ENCODE measurements at regions not wholly inside any gene's neighbourhood (a gene's known extent, or its start where the extent isn't known, plus 50 kb on each side); places are given as distances from the start of the nearest gene placed in this dataset.

- DNase-seq (ENCODE audit: extremely low spot score), result no peak
- intact Hi-C loops (cut with DNase I), result no loop called here
- H3K27me3 ChIP-seq, result no peaks in the 10 kb centered on the region
- peaks cover 0 to 18% (median 5%) of the 10 kb centered on the region in 4 donors for H3K4me1 ChIP-seq
- no peak overlapping the region for H3K4me3 ChIP-seq
- no peaks in the 10 kb centered on the region for H3K36me3 ChIP-seq
- H3K9me3 ChIP-seq, result no peaks in the 10 kb centered on the region
- TF ChIP-seq CTCF (IDR thresholded peaks at IDR 0.05), result no peak
- TF ChIP-seq EP300 (IDR thresholded peaks at IDR 0.05), result no peak
- no peak for TF ChIP-seq POLR2A (IDR thresholded peaks at IDR 0.05; ENCODE audit: low read depth)
- no peak for TF ChIP-seq POLR2AphosphoS5 (IDR thresholded peaks at IDR 0.05)
- no peak overlapping the region for H3K27ac ChIP-seq (replicated peaks in 1 of 4)
- 80% methylated on average over 1 of the region's 1 CpG for WGBS
Observed at GRCh38 chr4:138697851-138698250, 317.7 kb upstream of the NOCT start.

- intact Hi-C loops (cut with DNase I), result no loop called here
- no peak overlapping the region for H3K27ac ChIP-seq (replicated peaks in 1 of 4)
- TF ChIP-seq CTCF (IDR thresholded peaks at IDR 0.05), result no peak
- no peak for TF ChIP-seq POLR2A (IDR thresholded peaks at IDR 0.05; ENCODE audit: low read depth)
- TF ChIP-seq POLR2AphosphoS5 (IDR thresholded peaks at IDR 0.05), result no peak
- TF ChIP-seq EP300 (IDR thresholded peaks at IDR 0.05), result no peak
- H3K9me3 ChIP-seq, result no peaks in the 10 kb centered on the region
- H3K4me1 ChIP-seq, result peaks cover 0 to 18% (median 5%) of the 10 kb centered on the region in 4 donors
- no peak for DNase-seq (ENCODE audit: extremely low spot score)
- H3K4me3 ChIP-seq, result no peak overlapping the region
- 80% methylated on average over 8 of the region's 8 CpGs for WGBS
- H3K36me3 ChIP-seq, result no peaks in the 10 kb centered on the region
- no peaks in the 10 kb centered on the region for H3K27me3 ChIP-seq
Observed at GRCh38 chr4:138696771-138697170, 318.8 kb upstream of the NOCT start.

- H3K9me3 ChIP-seq, result no peaks in the 10 kb centered on the region
- H3K36me3 ChIP-seq, result no peaks in the 10 kb centered on the region
- peaks cover 0 to 18% (median 5%) of the 10 kb centered on the region in 4 donors for H3K4me1 ChIP-seq
- TF ChIP-seq EP300 (IDR thresholded peaks at IDR 0.05), result no peak
- TF ChIP-seq CTCF (IDR thresholded peaks at IDR 0.05), result no peak
- no peak for TF ChIP-seq POLR2AphosphoS5 (IDR thresholded peaks at IDR 0.05)
- no peak for TF ChIP-seq POLR2A (IDR thresholded peaks at IDR 0.05; ENCODE audit: low read depth)
- no peak overlapping the region for H3K27ac ChIP-seq (replicated peaks in 1 of 4)
- 94% methylated on average over 2 of the region's 2 CpGs for WGBS
- no peaks in the 10 kb centered on the region for H3K27me3 ChIP-seq
- intact Hi-C loops (cut with DNase I), result no loop called here
- DNase-seq (ENCODE audit: extremely low spot score), result no peak
- H3K4me3 ChIP-seq, result no peak overlapping the region
Observed at GRCh38 chr4:138696058-138696457, 319.5 kb upstream of the NOCT start.

GRCh38 chr4:138693526-138693925, 322.1 kb upstream of the NOCT start:
- H3K27ac ChIP-seq (replicated peaks in 1 of 4), result no peak overlapping the region
- no peak for TF ChIP-seq CTCF (IDR thresholded peaks at IDR 0.05)
- no peak for TF ChIP-seq POLR2AphosphoS5 (IDR thresholded peaks at IDR 0.05)
- TF ChIP-seq POLR2A (IDR thresholded peaks at IDR 0.05; ENCODE audit: low read depth), result no peak
- TF ChIP-seq EP300 (IDR thresholded peaks at IDR 0.05), result no peak
- H3K36me3 ChIP-seq, result no peaks in the 10 kb centered on the region
- H3K4me3 ChIP-seq, result no peak overlapping the region
- intact Hi-C loops (cut with DNase I), result no loop called here
- 60% methylated on average over 3 of the region's 3 CpGs for WGBS
- H3K4me1 ChIP-seq, result peaks cover 0 to 18% (median 5%) of the 10 kb centered on the region in 4 donors
- H3K9me3 ChIP-seq, result no peaks in the 10 kb centered on the region
- DNase-seq (ENCODE audit: extremely low spot score), result peak; percentile 19
- peaks cover 0 to 6% (median 0%) of the 10 kb centered on the region in 4 donors for H3K27me3 ChIP-seq

- Histone ChIP-seq H3K27me3 (peaks cover 0 to 6% (median 0%) of the 10 kb centered on the region in 4 donors), H3K36me3 (no peaks in the 10 kb centered on the region), H3K4me1 (peaks cover 0 to 11% (median 4%) of the 10 kb centered on the region in 4 donors), H3K9me3 (no peaks in the 10 kb centered on the region), H3K4me3 (no peak overlapping the region), H3K27ac (replicated peaks in 1 of 4) (no peak overlapping the region)
- intact Hi-C loops (cut with DNase I), result no loop called here
- no peak for DNase-seq (ENCODE audit: extremely low spot score)
- TF ChIP-seq POLR2AphosphoS5 (IDR thresholded peaks at IDR 0.05), result no peak
- TF ChIP-seq POLR2A (IDR thresholded peaks at IDR 0.05; ENCODE audit: low read depth), result no peak
- no peak for TF ChIP-seq EP300 (IDR thresholded peaks at IDR 0.05)
- no peak for TF ChIP-seq CTCF (IDR thresholded peaks at IDR 0.05)
Observed at GRCh38 chr4:138692411-138692810, 323.2 kb upstream of the NOCT start.

Data from esophagus muscularis mucosa (tissue), 4 donors.